CD4-positive, alpha-beta T cell treated with Interleukin-15 for 4 hours (primary cell): ENCODE measurements at regions not wholly inside any gene's neighbourhood (a gene's known extent, or its start where the extent isn't known, plus 50 kb on each side); places are given as distances from the start of the nearest gene placed in this dataset.
"Not testable (repeated sequence)": the region's sequence is repeated elsewhere in the genome, so short reads cannot be mapped to it uniquely, and the experiment has no call there.

Source experiments
- DNase-seq: peaks from one replicate; pipeline ENCODE4 v3.0.0-alpha.2; 2020; ENCODE audit warnings: low spot score

GRCh38 chr6:121020656-121021055 is 313.6 kb downstream of the TBC1D32 start:
- DNase-seq, result no peak

DNA sequence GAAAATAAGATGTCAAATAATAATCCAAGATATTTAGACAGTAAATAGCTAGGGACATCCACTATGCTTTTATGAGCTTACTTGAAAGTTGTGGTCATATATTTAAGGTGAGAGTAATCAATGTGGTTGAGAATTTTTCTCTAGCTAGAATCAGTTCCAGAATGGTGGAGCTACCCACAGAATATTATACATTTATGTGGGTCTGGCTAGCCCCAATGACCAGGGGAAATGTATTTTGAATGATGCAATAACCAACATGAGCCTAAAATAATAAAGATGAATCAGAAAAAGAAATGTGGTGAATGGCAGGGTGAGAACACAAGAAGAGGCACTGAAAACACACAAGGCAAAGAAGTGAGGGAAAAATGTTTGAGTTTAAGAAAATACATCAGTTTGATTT is 325.7 kb downstream of the TBC1D32 start:
- DNase-seq, result no peak

- DNase-seq, result no peak
These were observed 328.3 kb downstream of the TBC1D32 start for GRCh38 chr6:121006024-121006423.

DNA sequence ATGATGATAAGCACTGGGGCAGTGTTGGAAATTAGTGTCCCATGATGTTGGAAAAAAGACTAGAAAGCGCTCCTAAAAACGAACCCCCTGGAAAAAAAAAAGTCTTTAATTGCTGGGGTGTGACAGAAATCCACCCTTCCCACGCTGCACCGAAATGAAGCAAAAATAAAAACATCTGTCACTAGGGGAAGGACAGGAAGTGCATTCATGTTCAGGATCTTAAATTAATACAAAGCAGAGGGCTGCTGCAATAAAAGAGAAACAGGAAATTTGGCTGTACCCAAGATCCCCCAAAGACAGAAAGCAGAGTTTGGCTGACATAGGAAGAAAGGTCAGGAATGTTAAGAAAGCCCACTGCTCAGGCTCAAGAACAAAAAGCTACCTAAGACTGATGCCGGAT is 333.9 kb downstream of the TBC1D32 start:
- no peak for DNase-seq

DNA sequence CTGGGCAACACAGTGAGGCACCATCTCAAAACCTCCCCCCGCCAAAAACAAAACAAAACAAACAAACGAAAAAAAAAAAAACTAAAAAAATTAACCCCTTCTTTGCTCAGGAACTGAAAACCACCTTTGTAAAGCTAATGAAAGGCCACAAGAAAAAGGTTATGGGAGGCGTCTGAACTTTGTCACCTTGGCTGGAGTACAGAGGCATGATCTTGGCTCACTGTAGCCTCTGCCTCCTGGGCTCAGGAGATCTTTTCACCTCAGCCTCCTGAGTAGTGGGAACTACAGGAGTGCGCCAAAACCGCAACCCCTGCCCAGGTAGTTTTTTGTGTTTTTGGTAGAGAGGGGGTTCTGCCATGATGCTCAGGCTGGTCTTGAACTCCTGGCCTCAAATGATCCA is 337.9 kb downstream of the TBC1D32 start:
- no peak for DNase-seq

DNA sequence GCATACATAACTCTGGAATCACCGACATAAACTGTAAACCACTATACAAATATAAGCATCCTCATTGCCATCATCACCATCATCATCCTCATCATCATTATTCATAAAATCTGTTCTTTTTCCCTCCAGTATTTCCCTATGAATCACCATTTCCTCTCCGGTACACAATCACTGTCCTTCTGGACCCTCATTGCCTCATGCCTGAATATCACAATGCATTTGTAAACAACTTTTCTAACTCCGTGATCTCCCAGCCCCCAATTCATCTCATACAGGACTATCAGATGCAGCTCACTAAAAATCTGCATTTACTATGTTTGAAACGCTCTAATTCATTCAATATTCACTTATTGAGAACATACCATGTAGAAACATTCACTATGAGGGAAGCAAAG is 339.7 kb downstream of the TBC1D32 start:
- no peak for DNase-seq

- DNase-seq, result no peak
These were observed 340.2 kb downstream of the TBC1D32 start for GRCh38 chr6:120993929-120994572.

GRCh38 chr6:120992257-120992656 is 342.0 kb downstream of the TBC1D32 start:
- DNase-seq, result no peak

- DNase-seq, result no peak
These were observed 343.4 kb downstream of the TBC1D32 start for GRCh38 chr6:120990866-120991265.

- no peak for DNase-seq
These were observed 352.4 kb downstream of the TBC1D32 start for GRCh38 chr6:120981835-120982234.

GRCh38 chr6:120966321-120966720 is 368.0 kb downstream of the TBC1D32 start:
- DNase-seq, result no peak

- DNase-seq, result no peak
These were observed 368.5 kb downstream of the TBC1D32 start for GRCh38 chr6:120965814-120966213.

- DNase-seq, result no peak
These were observed 373.5 kb downstream of the TBC1D32 start for GRCh38 chr6:120960761-120961160.

DNA sequence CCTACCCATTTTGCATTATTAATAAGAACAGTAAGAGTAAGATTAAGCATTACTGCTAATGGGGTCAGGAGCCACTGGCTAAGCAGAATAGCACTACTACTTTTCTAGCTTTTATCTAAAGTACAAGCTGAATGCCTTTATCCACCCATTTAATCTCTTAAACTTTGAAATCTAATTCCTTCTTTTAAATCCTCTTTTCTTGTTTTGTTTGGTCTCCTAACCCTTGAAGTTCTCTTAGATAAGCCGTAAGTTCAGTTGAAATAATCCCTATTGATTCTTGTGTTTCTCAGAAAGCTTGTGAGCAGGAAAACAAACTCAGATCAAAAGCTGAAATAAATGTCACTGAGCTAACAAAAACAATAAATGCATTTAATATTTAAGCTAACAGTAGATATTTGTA is 380.2 kb downstream of the TBC1D32 start:
- no peak for DNase-seq

DNA sequence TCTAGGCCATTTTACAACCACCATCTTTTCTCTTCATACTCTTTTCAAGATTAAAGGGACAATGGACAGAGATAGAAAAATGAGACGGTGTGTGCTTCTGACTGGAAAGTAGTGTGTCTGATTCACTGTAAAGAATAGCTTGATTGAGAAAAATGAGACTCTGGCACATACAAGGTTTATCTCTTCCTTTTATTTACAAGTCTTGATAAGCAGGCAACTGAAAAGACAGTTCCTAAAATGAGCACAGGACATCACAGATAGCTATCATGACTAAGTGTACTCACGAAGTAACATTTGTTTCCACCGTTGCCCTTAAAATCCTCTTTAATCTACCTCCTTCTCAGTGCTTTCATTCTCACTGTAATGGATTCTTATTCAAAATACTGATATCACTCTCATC is 383.0 kb downstream of the TBC1D32 start:
- DNase-seq, result no peak

GRCh38 chr6:120947111-120947510 is 387.2 kb downstream of the TBC1D32 start:
- no peak for DNase-seq

DNA sequence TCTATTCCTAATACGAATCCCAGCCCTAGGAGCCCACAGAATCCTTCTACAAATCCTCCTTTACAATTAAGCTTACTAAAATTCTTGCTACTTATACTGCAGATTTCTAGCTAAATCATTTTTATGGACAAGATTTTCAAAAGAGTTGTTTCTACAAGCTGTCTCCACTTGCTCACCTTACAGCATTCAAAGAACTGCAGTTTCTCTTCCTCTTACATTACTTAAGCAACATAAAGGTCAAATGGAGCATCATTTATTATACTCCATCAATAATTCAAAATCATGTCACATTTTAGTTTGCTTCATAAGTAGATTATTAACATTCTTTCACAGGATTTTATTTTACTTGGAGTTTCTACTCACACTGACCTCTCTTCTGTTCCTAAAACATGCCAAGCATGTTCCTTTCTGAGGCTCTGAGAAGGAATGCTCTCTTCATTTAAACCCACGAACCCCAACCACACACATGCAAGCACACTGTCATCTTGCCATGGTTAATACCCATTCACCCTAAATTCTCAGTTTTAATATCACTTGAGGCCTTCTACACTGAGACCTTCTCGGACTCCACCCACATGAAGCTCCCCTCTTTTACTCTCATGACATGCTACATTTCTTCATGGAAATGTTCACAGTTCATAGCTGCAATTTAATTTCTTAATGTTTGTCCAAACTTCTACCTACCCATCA is 388.2 kb downstream of the TBC1D32 start:
- no peak for DNase-seq

GRCh38 chr6:120938876-120939472 is 395.3 kb downstream of the TBC1D32 start:
- DNase-seq, result no peak

GRCh38 chr6:120938164-120938875 is 396.0 kb downstream of the TBC1D32 start:
- no peak for DNase-seq

DNA sequence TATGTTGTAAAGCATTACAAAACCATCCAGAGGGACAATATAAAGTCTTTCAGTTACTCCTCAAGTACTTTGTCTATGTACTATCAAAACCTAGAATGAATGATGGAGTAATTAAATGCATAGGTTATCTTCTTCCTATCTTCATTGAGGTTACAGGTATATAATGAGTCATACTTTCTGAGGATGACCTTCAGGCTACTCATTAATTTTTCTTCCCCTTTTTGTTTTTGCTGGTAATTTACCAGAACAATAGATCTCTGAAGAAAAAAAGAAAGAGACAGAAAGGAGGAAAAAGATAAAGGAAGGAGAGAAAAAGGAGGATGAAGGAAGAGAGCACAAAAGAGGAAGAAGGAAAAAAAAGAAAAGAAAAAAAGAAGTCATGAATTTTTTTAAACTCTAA is 398.4 kb downstream of the TBC1D32 start:
- no peak for DNase-seq

DNA sequence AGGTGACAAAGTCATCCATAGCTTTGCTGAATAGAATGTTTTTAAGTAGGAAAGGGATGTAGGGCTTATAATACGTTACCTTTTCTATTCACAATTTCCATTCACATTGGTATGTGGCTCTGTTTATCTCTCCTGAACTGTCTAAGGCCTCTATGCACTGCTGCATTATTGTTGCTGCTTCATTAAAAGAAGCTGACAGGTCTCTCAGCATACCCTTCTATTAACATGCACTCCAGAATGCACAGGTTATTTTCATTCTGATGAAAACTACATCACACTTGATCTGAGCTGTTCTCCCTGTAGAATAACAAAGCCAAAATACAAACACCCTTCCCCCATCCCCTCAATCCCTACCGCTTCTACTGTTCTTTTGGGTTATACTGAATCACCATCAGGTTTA is 399.3 kb downstream of the TBC1D32 start:
- no peak for DNase-seq

DNA sequence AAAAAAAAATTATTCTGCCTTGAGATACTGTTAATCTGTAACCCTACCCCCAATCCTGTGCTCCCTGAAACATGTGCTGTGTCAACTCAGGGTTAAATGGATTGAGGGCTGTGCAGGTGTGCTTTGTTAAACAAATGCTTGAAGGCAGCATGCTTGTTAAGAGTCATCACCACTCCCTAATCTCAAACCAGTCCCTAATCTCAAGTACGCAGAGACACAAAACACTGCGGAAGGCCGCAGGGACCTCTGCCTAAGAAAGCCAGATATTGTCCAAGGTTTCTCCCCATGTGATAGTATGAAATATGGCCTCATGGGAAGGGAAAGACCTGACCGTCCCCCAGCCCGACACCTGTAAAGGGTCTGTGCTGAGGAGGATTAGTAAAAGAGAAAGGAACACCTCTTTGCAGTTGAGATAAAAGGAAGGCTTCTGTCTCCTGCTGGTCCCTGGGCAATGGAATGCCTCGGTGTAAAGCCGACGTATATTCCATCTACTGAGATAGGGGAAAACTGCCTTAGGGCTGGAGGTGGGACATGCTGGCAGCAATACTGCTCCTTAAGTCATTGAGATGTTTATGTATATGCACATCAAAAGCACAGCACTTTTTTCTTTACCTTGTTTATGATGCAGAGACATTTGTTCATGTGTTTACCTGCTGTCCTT is 402.6 kb downstream of the TBC1D32 start:
- not testable (repeated sequence) for DNase-seq
